ENCODE measurements at regions not wholly inside any gene's neighbourhood (a gene's known extent, or its start where the extent isn't known, plus 50 kb on each side); places are given as distances from the start of the nearest gene placed in this dataset.

DNA sequence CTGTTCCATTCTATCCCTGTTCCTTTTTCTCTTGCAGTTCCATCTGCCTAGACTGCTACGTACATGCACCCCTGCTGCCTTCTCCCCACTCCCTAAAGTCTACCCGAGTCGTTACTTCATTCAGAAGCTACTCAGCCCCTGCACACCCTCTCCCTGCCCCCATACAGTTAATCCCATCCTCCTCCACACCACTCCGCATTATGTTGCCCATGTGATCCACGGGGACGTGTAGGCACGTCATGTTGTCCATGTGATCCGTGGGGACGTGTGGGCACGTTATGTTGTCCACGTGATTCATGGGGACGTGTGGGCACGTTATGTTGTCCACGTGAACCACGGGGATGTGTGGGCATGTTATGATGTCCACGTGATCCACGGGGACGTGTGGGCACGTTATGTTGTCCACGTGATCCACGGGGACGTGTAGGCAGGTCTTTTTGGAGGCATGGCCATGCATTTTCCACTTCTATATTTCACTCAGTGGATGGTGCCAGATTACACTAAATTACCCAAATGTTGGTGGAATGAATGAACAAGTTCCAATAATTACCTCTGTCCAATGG lies 299.5 kb downstream of the DCDC2C start:
- no peak for TF ChIP-seq POLR2A (IDR thresholded peaks at IDR 0.05)
- TF ChIP-seq, protein P1, sequence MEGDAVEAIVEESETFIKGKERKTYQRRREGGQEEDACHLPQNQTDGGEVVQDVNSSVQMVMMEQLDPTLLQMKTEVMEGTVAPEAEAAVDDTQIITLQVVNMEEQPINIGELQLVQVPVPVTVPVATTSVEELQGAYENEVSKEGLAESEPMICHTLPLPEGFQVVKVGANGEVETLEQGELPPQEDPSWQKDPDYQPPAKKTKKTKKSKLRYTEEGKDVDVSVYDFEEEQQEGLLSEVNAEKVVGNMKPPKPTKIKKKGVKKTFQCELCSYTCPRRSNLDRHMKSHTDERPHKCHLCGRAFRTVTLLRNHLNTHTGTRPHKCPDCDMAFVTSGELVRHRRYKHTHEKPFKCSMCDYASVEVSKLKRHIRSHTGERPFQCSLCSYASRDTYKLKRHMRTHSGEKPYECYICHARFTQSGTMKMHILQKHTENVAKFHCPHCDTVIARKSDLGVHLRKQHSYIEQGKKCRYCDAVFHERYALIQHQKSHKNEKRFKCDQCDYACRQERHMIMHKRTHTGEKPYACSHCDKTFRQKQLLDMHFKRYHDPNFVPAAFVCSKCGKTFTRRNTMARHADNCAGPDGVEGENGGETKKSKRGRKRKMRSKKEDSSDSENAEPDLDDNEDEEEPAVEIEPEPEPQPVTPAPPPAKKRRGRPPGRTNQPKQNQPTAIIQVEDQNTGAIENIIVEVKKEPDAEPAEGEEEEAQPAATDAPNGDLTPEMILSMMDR (IDR thresholded peaks at IDR 0.05) = no peak

Data from lower leg skin (tissue), 3 donors.